ENCODE measurements at regions not wholly inside any gene's neighbourhood (a gene's known extent, or its start where the extent isn't known, plus 50 kb on each side); places are given as distances from the start of the nearest gene placed in this dataset.

DNA sequence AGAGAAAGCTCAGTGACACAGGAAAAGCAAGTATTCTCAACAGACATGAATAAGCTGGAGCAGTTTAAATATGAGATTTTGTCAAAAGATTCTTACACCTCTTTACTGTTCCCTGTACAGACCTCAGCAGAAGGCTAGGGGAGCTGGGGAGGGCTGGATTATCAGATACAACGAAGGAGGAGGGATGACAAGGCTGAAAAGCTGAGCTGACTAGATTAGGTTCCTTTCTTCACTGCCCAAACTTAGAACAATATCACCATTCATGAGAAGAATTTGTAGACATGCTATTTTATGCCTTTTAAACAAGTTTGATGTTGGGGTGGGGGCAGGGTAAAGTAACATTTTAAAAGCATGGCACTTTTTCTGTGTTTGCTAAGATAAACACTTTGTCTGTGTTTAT is 611.1 kb downstream of the AACS start:
- Histone ChIP-seq H3K9me3 (ENCODE audit: control insufficient read depth, insufficient read depth, low read length) (no peaks in the 10 kb centered on the region), H3K4me3 (ENCODE audit: low read depth, low read length) (no peak overlapping the region), H3K4me1 (ENCODE audit: control insufficient read depth, insufficient read depth, low read length) (no peaks in the 10 kb centered on the region), H3K36me3 (ENCODE audit: control insufficient read depth, insufficient read depth, low read length) (no peaks in the 10 kb centered on the region), H3K9ac (ENCODE audit: low read depth, low read length) (no peak overlapping the region), H3K27me3 (ENCODE audit: control insufficient read depth, insufficient read depth, low read length) (no peaks in the 10 kb centered on the region)

DNA sequence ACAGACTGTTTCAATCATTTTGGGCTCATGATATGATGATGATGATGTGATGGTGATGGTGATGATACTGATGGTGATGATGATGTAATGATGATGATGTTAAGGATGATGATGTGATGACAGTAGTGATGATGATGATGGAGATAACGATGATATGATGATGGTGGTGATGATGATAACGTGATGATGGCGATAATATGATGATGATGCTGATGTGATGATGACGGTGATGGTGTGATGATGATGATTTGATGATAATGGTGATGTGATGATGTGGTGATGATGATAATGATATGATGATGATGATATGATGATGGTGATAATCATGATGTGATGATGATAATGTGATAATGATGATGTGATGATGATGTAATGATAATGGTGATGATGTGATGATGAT is 612.6 kb downstream of the AACS start:
- Histone ChIP-seq H3K27me3 (ENCODE audit: control insufficient read depth, insufficient read depth, low read length) (no peaks in the 10 kb centered on the region), H3K9ac (ENCODE audit: low read depth, low read length) (no peak overlapping the region), H3K36me3 (ENCODE audit: control insufficient read depth, insufficient read depth, low read length) (no peaks in the 10 kb centered on the region), H3K4me3 (ENCODE audit: low read depth, low read length) (no peak overlapping the region), H3K4me1 (ENCODE audit: control insufficient read depth, insufficient read depth, low read length) (no peaks in the 10 kb centered on the region), H3K9me3 (ENCODE audit: control insufficient read depth, insufficient read depth, low read length) (no peaks in the 10 kb centered on the region)

DNA sequence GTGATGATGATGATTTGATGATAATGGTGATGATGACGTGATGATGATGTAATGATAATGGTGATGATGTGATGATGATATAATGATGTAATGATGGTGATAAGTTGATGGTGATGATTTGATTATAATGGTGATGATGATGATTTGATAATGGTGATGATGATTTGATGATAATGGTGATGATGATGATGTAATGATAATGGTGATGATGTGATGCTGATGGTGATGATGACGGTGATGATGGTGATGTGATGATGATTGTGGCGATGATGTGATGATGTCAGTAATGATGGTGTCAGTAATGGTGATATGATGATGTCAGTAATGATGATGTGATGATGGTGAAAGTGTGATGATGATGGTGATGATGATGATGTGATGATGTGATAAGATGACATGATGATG is 613.4 kb downstream of the AACS start:
- Histone ChIP-seq H3K9ac (ENCODE audit: low read depth, low read length) (no peak overlapping the region), H3K27me3 (ENCODE audit: control insufficient read depth, insufficient read depth, low read length) (no peaks in the 10 kb centered on the region), H3K4me3 (ENCODE audit: low read depth, low read length) (no peak overlapping the region), H3K36me3 (ENCODE audit: control insufficient read depth, insufficient read depth, low read length) (no peaks in the 10 kb centered on the region), H3K9me3 (ENCODE audit: control insufficient read depth, insufficient read depth, low read length) (no peaks in the 10 kb centered on the region), H3K4me1 (ENCODE audit: control insufficient read depth, insufficient read depth, low read length) (no peaks in the 10 kb centered on the region)

DNA sequence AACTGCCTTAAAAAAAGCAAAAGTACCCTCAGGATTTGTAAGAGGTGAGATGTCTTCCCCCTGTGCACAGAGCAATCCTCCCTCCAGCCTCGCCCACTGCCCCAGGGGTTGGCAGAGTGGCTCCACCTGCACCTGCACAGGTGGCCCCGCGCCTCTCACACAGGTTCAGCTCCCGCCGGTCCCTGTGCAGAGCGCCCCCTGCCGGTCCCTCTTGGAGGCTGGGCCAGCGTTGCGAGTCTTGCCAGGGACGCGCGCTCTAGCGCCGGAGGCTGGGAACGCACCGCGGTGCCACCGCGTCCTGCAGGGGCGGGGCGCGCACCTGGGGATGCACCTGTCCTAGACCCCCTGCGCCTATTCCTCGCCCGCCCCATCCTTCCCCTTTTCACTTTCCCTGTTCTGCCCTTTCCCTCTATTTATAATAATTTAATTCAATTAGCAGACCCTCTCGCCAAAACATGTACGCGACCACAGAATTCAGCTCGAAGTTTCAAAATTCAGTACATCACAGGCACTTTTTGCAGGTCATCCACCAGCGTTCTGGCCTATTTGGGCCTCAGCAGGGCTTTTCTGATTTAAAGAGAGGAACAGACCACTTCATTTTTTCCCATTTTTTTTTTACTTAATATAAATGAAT is 618.6 kb downstream of the AACS start:
- Histone ChIP-seq H3K4me1 (ENCODE audit: control insufficient read depth, insufficient read depth, low read length) (no peaks in the 10 kb centered on the region), H3K4me3 (ENCODE audit: low read depth, low read length) (no peak overlapping the region), H3K9ac (ENCODE audit: low read depth, low read length) (no peak overlapping the region), H3K36me3 (ENCODE audit: control insufficient read depth, insufficient read depth, low read length) (no peaks in the 10 kb centered on the region), H3K9me3 (ENCODE audit: control insufficient read depth, insufficient read depth, low read length) (no peaks in the 10 kb centered on the region), H3K27me3 (ENCODE audit: control insufficient read depth, insufficient read depth, low read length) (peaks cover 5% of the 10 kb centered on the region)

DNA sequence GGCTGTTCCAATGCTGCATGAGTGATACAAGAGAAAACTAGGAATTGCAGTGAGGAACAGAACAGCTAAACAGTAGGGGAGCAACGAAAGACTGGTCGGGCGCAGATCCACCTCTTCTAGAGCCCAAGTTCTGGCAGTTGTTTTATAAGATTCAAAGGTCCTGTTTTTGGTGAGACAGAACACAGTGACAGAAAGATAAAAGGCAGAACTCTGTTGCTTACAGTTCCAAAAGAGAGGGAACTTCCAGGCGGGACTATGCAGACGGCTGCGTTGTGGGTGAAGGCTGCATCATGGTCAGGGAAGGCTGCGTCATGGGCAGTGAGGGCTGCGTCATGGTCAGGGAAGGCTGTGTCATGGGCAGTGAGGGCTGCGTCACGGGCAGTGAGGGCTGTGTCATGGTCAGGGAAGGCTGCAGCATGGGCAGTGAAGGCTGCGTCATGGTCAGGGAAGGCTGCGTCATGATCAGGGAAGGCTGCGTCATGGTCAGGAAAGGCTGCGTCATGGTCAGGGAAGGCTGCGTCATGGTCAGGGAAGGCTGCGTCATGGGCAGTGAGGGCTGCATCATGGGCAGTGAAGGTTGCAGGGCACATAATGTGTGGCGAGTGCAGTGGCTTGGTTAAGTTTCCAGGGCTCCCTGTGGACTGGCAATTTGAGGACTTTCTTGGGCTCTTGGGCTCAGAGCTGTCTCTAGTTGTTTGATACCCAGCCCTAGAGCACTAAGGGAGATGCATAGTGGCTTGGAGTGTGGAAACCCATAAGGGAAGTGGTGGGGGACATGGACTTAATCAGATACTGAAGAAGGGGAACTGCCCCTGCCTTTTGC is 619.9 kb downstream of the AACS start:
- Histone ChIP-seq H3K9ac (ENCODE audit: low read depth, low read length) (no peak overlapping the region), H3K4me3 (ENCODE audit: low read depth, low read length) (no peak overlapping the region), H3K9me3 (ENCODE audit: control insufficient read depth, insufficient read depth, low read length) (no peaks in the 10 kb centered on the region), H3K36me3 (ENCODE audit: control insufficient read depth, insufficient read depth, low read length) (no peaks in the 10 kb centered on the region), H3K27me3 (ENCODE audit: control insufficient read depth, insufficient read depth, low read length) (peaks cover 5% of the 10 kb centered on the region), H3K4me1 (ENCODE audit: control insufficient read depth, insufficient read depth, low read length) (no peaks in the 10 kb centered on the region)

DNA sequence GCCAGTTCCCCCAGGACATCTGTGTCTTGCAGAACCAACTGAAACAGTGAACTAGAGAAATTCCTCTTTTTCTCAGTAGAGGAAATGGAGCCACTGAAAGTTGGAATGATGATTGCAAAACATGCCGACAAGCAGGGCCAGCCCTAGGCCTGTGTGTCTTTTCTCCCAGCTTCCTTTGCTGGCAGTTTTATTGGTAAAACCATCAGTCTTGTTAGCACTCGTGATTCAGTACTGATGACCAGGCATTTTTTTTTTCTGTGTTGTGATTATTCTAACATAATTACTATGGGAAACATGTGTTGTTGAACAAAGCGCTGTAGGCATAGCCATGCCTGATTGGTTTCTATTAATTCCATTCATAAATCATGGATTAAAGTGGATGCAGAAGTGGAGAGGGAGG is 620.7 kb downstream of the AACS start:
- Histone ChIP-seq H3K9me3 (ENCODE audit: control insufficient read depth, insufficient read depth, low read length) (no peaks in the 10 kb centered on the region), H3K4me3 (ENCODE audit: low read depth, low read length) (no peak overlapping the region), H3K27me3 (ENCODE audit: control insufficient read depth, insufficient read depth, low read length) (peaks cover 5% of the 10 kb centered on the region), H3K4me1 (ENCODE audit: control insufficient read depth, insufficient read depth, low read length) (no peaks in the 10 kb centered on the region), H3K9ac (ENCODE audit: low read depth, low read length) (no peak overlapping the region), H3K36me3 (ENCODE audit: control insufficient read depth, insufficient read depth, low read length) (no peaks in the 10 kb centered on the region)

DNA sequence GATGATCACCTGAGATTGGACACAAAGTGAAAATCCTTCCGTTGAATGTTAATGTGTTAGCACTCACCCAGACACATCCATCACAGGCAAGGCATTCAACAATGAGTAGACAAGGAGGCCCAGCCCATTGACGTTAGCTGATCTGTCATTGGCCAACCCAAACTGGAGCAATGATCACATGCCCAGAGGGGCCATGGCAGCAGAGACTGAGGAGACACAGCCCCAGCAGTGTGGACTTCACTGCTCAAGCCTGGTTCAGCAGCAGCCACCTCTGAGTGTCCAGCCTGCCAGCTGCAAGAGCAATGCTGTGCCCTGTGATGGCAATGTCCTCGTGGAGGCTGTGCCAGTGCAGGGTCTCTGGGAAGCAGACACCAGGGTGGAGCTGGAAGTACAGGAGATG is 622.2 kb downstream of the AACS start:
- Histone ChIP-seq H3K36me3 (ENCODE audit: control insufficient read depth, insufficient read depth, low read length) (no peaks in the 10 kb centered on the region), H3K4me3 (ENCODE audit: low read depth, low read length) (no peak overlapping the region), H3K9ac (ENCODE audit: low read depth, low read length) (no peak overlapping the region), H3K27me3 (ENCODE audit: control insufficient read depth, insufficient read depth, low read length) (peaks cover 5% of the 10 kb centered on the region), H3K4me1 (ENCODE audit: control insufficient read depth, insufficient read depth, low read length) (no peaks in the 10 kb centered on the region), H3K9me3 (ENCODE audit: control insufficient read depth, insufficient read depth, low read length) (no peaks in the 10 kb centered on the region)

DNA sequence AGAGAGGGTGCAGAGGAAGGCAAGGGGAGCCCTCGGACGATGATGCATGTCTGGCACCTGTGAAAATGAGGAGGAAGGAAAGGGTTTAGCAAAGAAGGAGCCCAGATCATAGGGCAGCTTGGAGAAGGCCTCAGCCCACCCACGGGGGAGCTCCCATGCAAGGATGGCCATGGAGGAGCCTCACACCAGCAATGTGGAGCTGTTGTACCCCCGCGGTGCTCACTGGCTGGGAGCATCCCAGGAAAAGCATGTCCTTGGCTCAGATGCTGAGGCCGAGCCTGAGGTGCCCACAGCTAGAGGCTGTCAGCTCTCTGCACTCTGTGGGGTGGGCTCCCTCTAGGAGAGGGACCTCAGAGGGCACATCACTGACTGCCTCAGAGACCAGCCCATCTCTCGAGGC is 622.6 kb downstream of the AACS start:
- Histone ChIP-seq H3K9me3 (ENCODE audit: control insufficient read depth, insufficient read depth, low read length) (no peaks in the 10 kb centered on the region), H3K36me3 (ENCODE audit: control insufficient read depth, insufficient read depth, low read length) (no peaks in the 10 kb centered on the region)

DNA sequence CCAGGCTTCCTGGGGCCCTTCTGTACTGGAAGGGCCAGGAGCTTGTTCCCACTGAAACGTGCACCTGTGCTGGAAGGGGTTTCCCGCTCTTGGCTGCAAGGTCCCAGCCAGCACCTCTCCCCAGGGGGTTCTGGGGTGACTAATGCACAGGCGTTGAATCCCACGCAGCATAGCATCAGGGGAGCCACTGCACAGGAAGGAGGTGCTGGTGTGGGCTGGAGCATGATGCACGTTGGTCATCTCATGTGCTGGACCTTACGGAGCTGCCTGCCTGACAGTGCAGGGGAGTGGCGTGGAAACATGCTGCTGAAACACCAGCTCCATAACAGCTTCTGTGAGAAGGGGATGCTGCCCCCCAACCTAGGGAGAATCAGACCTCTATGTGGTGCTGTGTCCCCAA is 623.0 kb downstream of the AACS start:
- Histone ChIP-seq H3K9me3 (ENCODE audit: control insufficient read depth, insufficient read depth, low read length) (no peaks in the 10 kb centered on the region), H3K36me3 (ENCODE audit: control insufficient read depth, insufficient read depth, low read length) (no peaks in the 10 kb centered on the region), H3K4me1 (ENCODE audit: control insufficient read depth, insufficient read depth, low read length) (no peaks in the 10 kb centered on the region), H3K9ac (ENCODE audit: low read depth, low read length) (no peak overlapping the region), H3K4me3 (ENCODE audit: low read depth, low read length) (no peak overlapping the region), H3K27me3 (ENCODE audit: control insufficient read depth, insufficient read depth, low read length) (peaks cover 5% of the 10 kb centered on the region)

More for the DNA sequence above, 622.6 kb downstream of the AACS start:
- Histone ChIP-seq H3K4me1 (ENCODE audit: control insufficient read depth, insufficient read depth, low read length) (no peaks in the 10 kb centered on the region), H3K4me3 (ENCODE audit: low read depth, low read length) (no peak overlapping the region), H3K27me3 (ENCODE audit: control insufficient read depth, insufficient read depth, low read length) (peaks cover 5% of the 10 kb centered on the region), H3K9ac (ENCODE audit: low read depth, low read length) (no peak overlapping the region)

DNA sequence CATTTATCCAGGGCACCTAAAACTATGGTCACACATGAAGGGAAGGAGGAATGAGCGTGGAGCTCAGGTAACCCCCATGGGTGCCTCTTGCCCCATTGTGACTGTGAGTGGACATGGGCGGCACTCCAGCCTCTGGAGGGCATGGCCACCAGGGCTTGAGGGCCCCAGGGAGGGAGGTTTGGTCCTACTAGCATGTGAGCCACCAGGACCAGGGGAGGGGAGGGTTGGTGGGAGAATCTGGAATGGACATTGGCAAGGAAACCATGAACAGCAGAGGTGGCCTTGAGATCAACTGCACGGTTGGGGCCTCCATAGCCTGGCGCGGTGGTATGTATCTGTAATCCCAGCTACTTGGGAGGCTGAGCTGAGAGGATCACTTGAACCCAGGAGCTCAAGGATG is 623.6 kb downstream of the AACS start:
- Histone ChIP-seq H3K27me3 (ENCODE audit: control insufficient read depth, insufficient read depth, low read length) (peaks cover 5% of the 10 kb centered on the region), H3K9ac (ENCODE audit: low read depth, low read length) (no peak overlapping the region), H3K4me3 (ENCODE audit: low read depth, low read length) (no peak overlapping the region), H3K9me3 (ENCODE audit: control insufficient read depth, insufficient read depth, low read length) (no peaks in the 10 kb centered on the region), H3K4me1 (ENCODE audit: control insufficient read depth, insufficient read depth, low read length) (no peaks in the 10 kb centered on the region), H3K36me3 (ENCODE audit: control insufficient read depth, insufficient read depth, low read length) (no peaks in the 10 kb centered on the region)

DNA sequence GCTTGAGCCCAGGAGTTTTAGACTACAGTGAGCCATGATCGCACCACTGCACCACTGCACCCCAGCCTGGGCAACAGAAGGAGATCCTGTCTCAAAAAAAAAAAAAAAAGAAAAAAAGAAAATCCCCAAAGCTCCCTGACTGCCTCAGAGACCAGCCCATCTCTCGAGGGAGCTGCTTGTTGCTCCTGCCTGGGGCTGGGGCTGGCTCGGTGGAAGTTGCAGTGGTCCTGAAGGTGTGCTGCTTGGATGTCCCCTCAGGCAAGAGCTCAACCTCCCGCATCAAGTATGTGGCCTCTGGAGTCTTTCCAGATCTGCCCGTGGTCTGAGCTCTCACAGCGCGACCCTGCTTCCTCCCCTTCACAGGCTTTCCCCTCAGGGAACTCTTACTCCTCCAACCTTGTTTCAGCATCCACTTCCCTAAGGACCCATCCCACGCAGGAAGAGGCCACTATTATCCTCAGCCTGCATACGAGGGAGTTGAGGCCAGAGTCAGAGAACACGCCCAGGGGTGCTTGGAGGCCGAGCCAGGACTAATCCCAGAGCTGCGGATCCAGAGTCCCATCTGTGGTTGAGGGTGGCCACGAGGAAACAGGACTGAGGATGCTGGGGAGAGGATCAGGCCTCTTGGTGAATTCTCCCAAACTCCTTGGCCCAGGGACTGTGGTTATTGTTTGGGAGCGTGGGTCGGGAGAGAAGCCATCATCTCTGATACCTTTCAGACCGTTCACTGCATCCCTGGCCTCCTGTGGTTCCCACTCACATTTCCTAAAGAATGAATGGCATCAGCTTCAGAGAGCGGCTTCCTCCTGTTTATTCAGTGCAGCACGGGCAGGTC is 624.6 kb downstream of the AACS start:
- Histone ChIP-seq H3K4me3 (ENCODE audit: low read depth, low read length) (no peak overlapping the region), H3K27me3 (ENCODE audit: control insufficient read depth, insufficient read depth, low read length) (peaks cover under 1% of the 10 kb centered on the region), H3K4me1 (ENCODE audit: control insufficient read depth, insufficient read depth, low read length) (no peaks in the 10 kb centered on the region)

More for the DNA sequence above, 624.6 kb downstream of the AACS start:
- H3K9me3 ChIP-seq (ENCODE audit: control insufficient read depth, insufficient read depth, low read length): no peaks in the 10 kb centered on the region
- no peak overlapping the region for H3K9ac ChIP-seq (ENCODE audit: low read depth, low read length)
- H3K36me3 ChIP-seq (ENCODE audit: control insufficient read depth, insufficient read depth, low read length): no peaks in the 10 kb centered on the region
